GF-D8 (cell line): ENCODE measurements at regions not wholly inside any gene's neighbourhood (a gene's known extent, or its start where the extent isn't known, plus 50 kb on each side); places are given as distances from the start of the nearest gene placed in this dataset.

Experiments
- DNase-seq: peaks from one replicate; lab custom pipeline; 2025; lab: John Stamatoyannopoulos, UW

- DNase-seq: no peak
Observed at GRCh38 chr5:67335426-67335825, 138.8 kb upstream of the CD180 start.

- DNase-seq: no peak
Observed at GRCh38 chr5:67334373-67334772, 137.8 kb upstream of the CD180 start.

- no peak for DNase-seq
Observed at GRCh38 chr5:67333171-67333570, 136.6 kb upstream of the CD180 start.

GRCh38 chr5:67331296-67331925, 134.8 kb upstream of the CD180 start:
- no peak for DNase-seq

GRCh38 chr5:67319935-67320725, 123.5 kb upstream of the CD180 start:
- no peak for DNase-seq

GRCh38 chr5:67318746-67319145, 122.1 kb upstream of the CD180 start:
- DNase-seq: no peak

- DNase-seq: no peak
Observed at GRCh38 chr5:67317603-67318002, 121.0 kb upstream of the CD180 start.

GRCh38 chr5:67316695-67317094, 120.1 kb upstream of the CD180 start:
- DNase-seq: no peak

GRCh38 chr5:67315082-67315989, 118.7 kb upstream of the CD180 start:
- no peak for DNase-seq

- no peak for DNase-seq
Observed at GRCh38 chr5:67311701-67312100, 115.1 kb upstream of the CD180 start.

- no peak for DNase-seq
Observed at GRCh38 chr5:67311208-67311607, 114.6 kb upstream of the CD180 start.

GRCh38 chr5:67310740-67311139, 114.1 kb upstream of the CD180 start:
- no peak for DNase-seq

GRCh38 chr5:67310169-67310568, 113.6 kb upstream of the CD180 start:
- no peak for DNase-seq

GRCh38 chr5:67308988-67309688, 112.5 kb upstream of the CD180 start:
- DNase-seq: no peak

- DNase-seq: no peak
Observed at GRCh38 chr5:67306965-67307607, 110.5 kb upstream of the CD180 start.

- DNase-seq: no peak
Observed at GRCh38 chr5:67305913-67306710, 109.5 kb upstream of the CD180 start.

GRCh38 chr5:67305401-67305800, 108.8 kb upstream of the CD180 start:
- DNase-seq: no peak

- no peak for DNase-seq
Observed at GRCh38 chr5:67303356-67303755, 106.8 kb upstream of the CD180 start.

- no peak for DNase-seq
Observed at GRCh38 chr5:67301285-67301903, 104.8 kb upstream of the CD180 start.

GRCh38 chr5:67300326-67300725, 103.7 kb upstream of the CD180 start:
- DNase-seq: no peak
